KMS-11 (cell line): ENCODE measurements at regions not wholly inside any gene's neighbourhood (a gene's known extent, or its start where the extent isn't known, plus 50 kb on each side); places are given as distances from the start of the nearest gene placed in this dataset.

Experiments
- H2AFZ ChIP-seq: fragments of 200-600 bp; sonication (generic); 2 replicates; pipeline ENCODE4 v1.6.1; 2016; ENCODE audit warnings: antibody characterized with exemption, mixed run types, low read depth
- H3K27ac ChIP-seq: fragments of 200-600 bp; sonication (generic); 2 replicates; pipeline ENCODE4 v1.6.1; 2016; ENCODE audit warnings: mild to moderate bottlenecking, mixed run types
- H3K27me3 ChIP-seq: fragments of 200-600 bp; sonication (generic); 2 replicates; pipeline ENCODE4 v1.6.1; 2017; ENCODE audit warnings: mild to moderate bottlenecking, low read depth, mixed run types, moderate library complexity; ENCODE audit not compliant: insufficient read depth
- H3K36me3 ChIP-seq: fragments of 200-600 bp; sonication (generic); 2 replicates; pipeline ENCODE4 v1.6.1; 2017; ENCODE audit warnings: mild to moderate bottlenecking, mixed run types; ENCODE audit not compliant: insufficient read depth
- H3K4me1 ChIP-seq: fragments of 200-600 bp; sonication (generic); 2 replicates; pipeline ENCODE4 v1.6.1; 2016; ENCODE audit warnings: mild to moderate bottlenecking, low read depth, mixed run types; ENCODE audit not compliant: poor library complexity, severe bottlenecking
- H3K4me2 ChIP-seq: fragments of 200-600 bp; sonication (generic); 2 replicates; pipeline ENCODE4 v1.7.0; 2016; ENCODE audit warnings: mild to moderate bottlenecking, mixed run types
- H3K4me3 ChIP-seq: fragments of 200-600 bp; sonication (generic); IDR thresholded peaks from 2 replicates; pipeline ENCODE4 v1.6.1; 2017; ENCODE audit warnings: low read depth, low read length, mixed read lengths; ENCODE audit not compliant: insufficient read depth
- H3K79me2 ChIP-seq: fragments of 200-600 bp; sonication (generic); 2 replicates; pipeline ENCODE4 v1.6.1; 2016; ENCODE audit warnings: low read depth, mixed run types; ENCODE audit not compliant: insufficient read depth
- H3K9ac ChIP-seq: fragments of 200-600 bp; sonication (generic); 2 replicates; pipeline ENCODE4 v1.6.1; 2016; ENCODE audit warnings: mild to moderate bottlenecking, mixed run types
- H4K20me1 ChIP-seq: fragments of 200-600 bp; sonication (generic); 2 replicates; pipeline ENCODE4 v1.6.1; 2016; ENCODE audit warnings: mild to moderate bottlenecking, mixed run types; ENCODE audit not compliant: insufficient read depth
- CTCF ChIP-seq: fragments of 200-600 bp; sonication (generic); conservative IDR thresholded peaks from 2 replicates; pipeline ENCODE4 v1.6.1; 2017; ENCODE audit warnings: low read depth, mild to moderate bottlenecking, antibody characterized with exemption, low read length, moderate library complexity, mixed read lengths

GRCh38 chr14:58884442-58884841, 246.7 kb downstream of the DACT1 start:
- Histone ChIP-seq H3K4me2 (no peak overlapping the region), H3K4me3 (no peak overlapping the region), H3K79me2 (no peaks in the 10 kb centered on the region), H3K27me3 (no peaks in the 10 kb centered on the region), H4K20me1 (no peaks in the 10 kb centered on the region), H3K27ac (no peak overlapping the region), H2AFZ (no peak overlapping the region), H3K4me1 (no peaks in the 10 kb centered on the region), H3K36me3 (no peaks in the 10 kb centered on the region), H3K9ac (no peak overlapping the region)
- TF ChIP-seq CTCF = peak; percentile 24; the same call in 1 of the 2 replicates

- no peak overlapping the region for H3K9ac ChIP-seq
- H3K4me1 ChIP-seq = no peaks in the 10 kb centered on the region
- H3K27me3 ChIP-seq = no peaks in the 10 kb centered on the region
- no peaks in the 10 kb centered on the region for H4K20me1 ChIP-seq
- no peak overlapping the region for H3K27ac ChIP-seq
- no peak overlapping the region for H3K4me3 ChIP-seq
- no peak overlapping the region for H3K4me2 ChIP-seq
- no peak for TF ChIP-seq CTCF
- no peaks in the 10 kb centered on the region for H3K36me3 ChIP-seq
- H2AFZ ChIP-seq = no peak overlapping the region
- no peaks in the 10 kb centered on the region for H3K79me2 ChIP-seq
Observed at GRCh38 chr14:58887931-58888330, 250.2 kb downstream of the DACT1 start.

- no peaks in the 10 kb centered on the region for H4K20me1 ChIP-seq
- H3K4me2 ChIP-seq = no peak overlapping the region
- H3K9ac ChIP-seq = no peak overlapping the region
- H3K36me3 ChIP-seq = no peaks in the 10 kb centered on the region
- no peak overlapping the region for H2AFZ ChIP-seq
- no peaks in the 10 kb centered on the region for H3K27me3 ChIP-seq
- H3K4me1 ChIP-seq = no peaks in the 10 kb centered on the region
- TF ChIP-seq CTCF = no peak
- H3K27ac ChIP-seq = no peak overlapping the region
- H3K79me2 ChIP-seq = no peaks in the 10 kb centered on the region
- H3K4me3 ChIP-seq = no peak overlapping the region
Observed at GRCh38 chr14:58898655-58899316, 261.0 kb downstream of the DACT1 start.

GRCh38 chr14:58899317-58899713, 261.6 kb downstream of the DACT1 start:
- no peak overlapping the region for H3K27ac ChIP-seq
- H3K79me2 ChIP-seq = no peaks in the 10 kb centered on the region
- H3K9ac ChIP-seq = no peak overlapping the region
- no peaks in the 10 kb centered on the region for H3K36me3 ChIP-seq
- H4K20me1 ChIP-seq = no peaks in the 10 kb centered on the region
- no peak overlapping the region for H3K4me2 ChIP-seq
- H3K4me3 ChIP-seq = no peak overlapping the region
- no peak for TF ChIP-seq CTCF
- no peaks in the 10 kb centered on the region for H3K4me1 ChIP-seq
- H2AFZ ChIP-seq = no peak overlapping the region
- no peaks in the 10 kb centered on the region for H3K27me3 ChIP-seq
